CD14-positive monocyte (primary cell): ENCODE measurements at regions not wholly inside any gene's neighbourhood (a gene's known extent, or its start where the extent isn't known, plus 50 kb on each side); places are given as distances from the start of the nearest gene placed in this dataset.
"Not testable (repeated sequence)": the region's sequence is repeated elsewhere in the genome, so short reads cannot be mapped to it uniquely, and the experiment has no call there.

Experiments used
- DNase-seq, 3 donors: peaks; one replicate each; pipeline ENCODE4 v3.0.0-alpha.2; 2011 to 2022
- H2AFZ ChIP-seq: 2 replicates; pipeline ENCODE4 v1.6.0; 2012; ENCODE audit warnings: mild to moderate bottlenecking, low read depth, low read length, inconsistent platforms; ENCODE audit not compliant: insufficient read depth, poor library complexity, severe bottlenecking
- H3K27ac ChIP-seq, 2 donors: 1 replicate in 1 of 2; 2 replicates in 1 of 2; pipeline ENCODE4 v1.5.1; 2012 to 2013; ENCODE audit warnings: low read length in 2 of 2, control low read depth in 1 of 2, inconsistent platforms in 1 of 2, low read depth in 1 of 2, mild to moderate bottlenecking in 1 of 2
- H3K27me3 ChIP-seq, 2 donors: one replicate each; pipeline versions ENCODE4 v1.6.0 to v1.6.1; 2011 to 2013; ENCODE audit warnings: low read length in 2 of 2; ENCODE audit not compliant: control insufficient read depth in 2 of 2, insufficient read depth in 2 of 2
- H3K36me3 ChIP-seq, 2 donors: replicated peaks in 1 of 2; 1 replicate in 1 of 2; 2 replicates in 1 of 2; pipeline versions ENCODE4 v1.5.1 to v1.6.1; 2012 to 2013; ENCODE audit warnings: low read length in 2 of 2, control low read depth in 1 of 2, inconsistent platforms in 1 of 2, mild to moderate bottlenecking in 1 of 2; ENCODE audit not compliant: insufficient read depth in 2 of 2, control insufficient read depth in 1 of 2
- H3K4me1 ChIP-seq, 2 donors: 1 replicate in 1 of 2; 2 replicates in 1 of 2; pipeline versions ENCODE4 v1.5.1 to v1.6.1; 2012 to 2013; ENCODE audit warnings: low read length in 2 of 2, control low read depth in 1 of 2, inconsistent platforms in 1 of 2, mild to moderate bottlenecking in 1 of 2, moderate library complexity in 1 of 2; ENCODE audit not compliant: insufficient read depth in 2 of 2, control insufficient read depth in 1 of 2
- H3K4me2 ChIP-seq: replicated peaks from 2 replicates; pipeline ENCODE3; 2012; ENCODE audit warnings: low read length, moderate library complexity, mild to moderate bottlenecking; ENCODE audit not compliant: poor library complexity, severe bottlenecking; ENCODE audit errors: extremely low read depth
- H3K4me3 ChIP-seq, 3 experiments: fragments of 200-600 bp in 1 of 3; sonication (generic) in 1 of 3; replicated peaks in 1 of 3; 1 replicate in 2 of 3; 2 replicates in 1 of 3; pipeline ENCODE4 v1.5.1; 2011 to 2013; ENCODE audit warnings: low read length in 3 of 3, mild to moderate bottlenecking in 3 of 3, control low read depth in 2 of 3, low read depth in 2 of 3, inconsistent platforms in 1 of 3, moderate library complexity in 1 of 3
- H3K79me2 ChIP-seq: 2 replicates; pipeline ENCODE4 v1.6.0; 2012; ENCODE audit warnings: mild to moderate bottlenecking, control low read depth, inconsistent platforms, low read length, moderate library complexity; ENCODE audit not compliant: insufficient read depth
- H3K9ac ChIP-seq: 2 replicates; pipeline ENCODE4 v1.6.0; 2017; ENCODE audit warnings: low read length, mild to moderate bottlenecking; ENCODE audit not compliant: insufficient read depth, poor library complexity, severe bottlenecking
- H3K9me3 ChIP-seq, 2 donors: replicated peaks in 1 of 2; 1 replicate in 1 of 2; 2 replicates in 1 of 2; pipeline versions ENCODE4 v1.5.1 to v1.6.1; 2012 to 2013; ENCODE audit warnings: low read length in 2 of 2, control low read depth in 1 of 2; ENCODE audit not compliant: control insufficient read depth in 1 of 2, insufficient read depth in 1 of 2
- H4K20me1 ChIP-seq: 2 replicates; pipeline ENCODE4 v1.6.0; 2012; ENCODE audit warnings: mild to moderate bottlenecking, low read length, control low read depth, moderate library complexity; ENCODE audit not compliant: insufficient read depth
- H3K27ac Mint-ChIP-seq, 7 donors: one replicate each; pipeline ENCODE4 v1.8.0; 2020; ENCODE audit warnings: mild to moderate bottlenecking in 7 of 7, mixed read lengths in 7 of 7, moderate library complexity in 6 of 7, inconsistent platforms in 2 of 7
- H3K27me3 Mint-ChIP-seq, 3 donors: one replicate each; pipeline ENCODE4 v1.8.0; 2021 to 2022; ENCODE audit warnings: low read depth in 3 of 3, mild to moderate bottlenecking in 3 of 3, mixed read lengths in 3 of 3, moderate library complexity in 3 of 3, inconsistent platforms in 1 of 3
- H3K36me3 Mint-ChIP-seq, 2 donors: one replicate each; pipeline ENCODE4 v1.8.0; 2020; ENCODE audit warnings: mixed read lengths in 2 of 2, inconsistent platforms in 1 of 2, mild to moderate bottlenecking in 1 of 2
- H3K4me1 Mint-ChIP-seq: one replicate; pipeline ENCODE4 v1.8.0; 2020; ENCODE audit warnings: mild to moderate bottlenecking, mixed read lengths
- H3K4me3 Mint-ChIP-seq, 2 donors: one replicate each; pipeline ENCODE4 v1.8.0; 2020; ENCODE audit warnings: mild to moderate bottlenecking in 2 of 2, mixed read lengths in 2 of 2, moderate library complexity in 1 of 2
- H3K9me3 Mint-ChIP-seq, 7 donors: one replicate each; pipeline ENCODE4 v1.8.0; 2020 to 2022; ENCODE audit warnings: mixed read lengths in 7 of 7, mild to moderate bottlenecking in 6 of 7, moderate library complexity in 6 of 7, inconsistent platforms in 2 of 7
- WGBS: methylation state at CpG from one replicate; pipeline ENCODE4 v1.1.5; 2013; ENCODE audit warnings: missing lambda C conversion rate; ENCODE audit not compliant: insufficient coverage; 5-methylcytosine and 5-hydroxymethylcytosine counted together
- intact Hi-C, 2 donors: fragments of 100-400 bp; cut with micrococcal nuclease; formaldehyde crosslinking; loops; one replicate each; pipeline versions ENCODE4 v1.15.0 to v1.15.1; 2023
- TF ChIP-seq, protein P1 (sequence below): fragments of 200-600 bp; IDR thresholded peaks from one replicate; pipeline ENCODE4 v1.8.0; 2022; ENCODE audit warnings: antibody characterized with exemption, mild to moderate bottlenecking

- H4K20me1 ChIP-seq, result no peaks in the 10 kb centered on the region
- H3K27ac ChIP-seq, result no peak overlapping the region
- no peaks in the 10 kb centered on the region for H3K36me3 Mint-ChIP-seq
- no peak overlapping the region for H3K4me2 ChIP-seq
- WGBS, result no CpG with 5 or more reads among the region's 5 CpGs
- peaks cover 0 to 4% of the 10 kb centered on the region in 2 donors for H3K9me3 ChIP-seq
- H3K9me3 Mint-ChIP-seq, result peaks cover 4 to 16% (median 12%) of the 10 kb centered on the region in 7 donors
- H3K4me1 Mint-ChIP-seq, result no peaks in the 10 kb centered on the region
- H3K9ac ChIP-seq, result no peak overlapping the region
- no peaks in the 10 kb centered on the region for H3K4me1 ChIP-seq
- no peak overlapping the region for H3K4me3 ChIP-seq
- no peaks in the 10 kb centered on the region for H3K27me3 ChIP-seq
- H2AFZ ChIP-seq, result no peak overlapping the region
- H3K36me3 ChIP-seq, result no peaks in the 10 kb centered on the region
- intact Hi-C loops, result no loop called here
- H3K4me3 Mint-ChIP-seq, result no peak overlapping the region
- no peaks in the 10 kb centered on the region for H3K79me2 ChIP-seq
- no peak overlapping the region for H3K27ac Mint-ChIP-seq
- DNase-seq, result no peak
- TF ChIP-seq, protein P1, sequence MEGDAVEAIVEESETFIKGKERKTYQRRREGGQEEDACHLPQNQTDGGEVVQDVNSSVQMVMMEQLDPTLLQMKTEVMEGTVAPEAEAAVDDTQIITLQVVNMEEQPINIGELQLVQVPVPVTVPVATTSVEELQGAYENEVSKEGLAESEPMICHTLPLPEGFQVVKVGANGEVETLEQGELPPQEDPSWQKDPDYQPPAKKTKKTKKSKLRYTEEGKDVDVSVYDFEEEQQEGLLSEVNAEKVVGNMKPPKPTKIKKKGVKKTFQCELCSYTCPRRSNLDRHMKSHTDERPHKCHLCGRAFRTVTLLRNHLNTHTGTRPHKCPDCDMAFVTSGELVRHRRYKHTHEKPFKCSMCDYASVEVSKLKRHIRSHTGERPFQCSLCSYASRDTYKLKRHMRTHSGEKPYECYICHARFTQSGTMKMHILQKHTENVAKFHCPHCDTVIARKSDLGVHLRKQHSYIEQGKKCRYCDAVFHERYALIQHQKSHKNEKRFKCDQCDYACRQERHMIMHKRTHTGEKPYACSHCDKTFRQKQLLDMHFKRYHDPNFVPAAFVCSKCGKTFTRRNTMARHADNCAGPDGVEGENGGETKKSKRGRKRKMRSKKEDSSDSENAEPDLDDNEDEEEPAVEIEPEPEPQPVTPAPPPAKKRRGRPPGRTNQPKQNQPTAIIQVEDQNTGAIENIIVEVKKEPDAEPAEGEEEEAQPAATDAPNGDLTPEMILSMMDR, result no peak
- peaks cover 0 to 3% (median 2%) of the 10 kb centered on the region in 3 donors for H3K27me3 Mint-ChIP-seq
These were observed 136.7 kb downstream of the MACROH2A1 start for GRCh38 chr5:135262364-135262763.

- peaks cover 4 to 16% (median 12%) of the 10 kb centered on the region in 7 donors for H3K9me3 Mint-ChIP-seq
- H3K4me3 Mint-ChIP-seq, H3K27ac ChIP-seq, H3K9ac ChIP-seq, H3K36me3 ChIP-seq, H3K4me1 Mint-ChIP-seq, intact Hi-C loops, H3K9me3 ChIP-seq, H3K4me3 ChIP-seq, H2AFZ ChIP-seq, H3K27me3 Mint-ChIP-seq, DNase-seq, H3K27me3 ChIP-seq, H3K79me2 ChIP-seq, H3K4me2 ChIP-seq, H3K4me1 ChIP-seq, H4K20me1 ChIP-seq, H3K27ac Mint-ChIP-seq, H3K36me3 Mint-ChIP-seq: not testable (repeated sequence)
These were observed 138.9 kb downstream of the MACROH2A1 start for GRCh38 chr5:135260108-135260507.
